ENCODE measurements at regions not wholly inside any gene's neighbourhood (a gene's known extent, or its start where the extent isn't known, plus 50 kb on each side); places are given as distances from the start of the nearest gene placed in this dataset.

DNA sequence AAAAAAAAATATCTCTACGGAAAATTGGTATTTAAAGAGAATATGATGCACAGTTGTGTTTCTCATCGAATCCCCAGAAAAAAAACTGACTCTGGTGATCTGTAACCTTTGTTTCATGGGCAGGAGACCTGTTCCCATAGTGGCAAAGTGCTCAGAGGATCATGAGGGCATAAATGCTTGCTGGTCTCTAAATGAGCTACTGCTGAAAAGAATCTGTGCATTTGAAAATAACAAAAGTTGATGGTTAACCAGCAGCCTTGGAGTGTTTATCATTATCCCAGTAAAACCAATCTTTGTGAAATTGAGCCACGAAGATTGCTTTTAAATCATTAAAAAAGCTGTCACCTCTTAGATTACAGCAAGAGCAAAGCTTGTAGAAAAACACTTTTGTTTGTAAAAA lies 775.4 kb downstream of the MTRR start:
- TF ChIP-seq, protein P1, sequence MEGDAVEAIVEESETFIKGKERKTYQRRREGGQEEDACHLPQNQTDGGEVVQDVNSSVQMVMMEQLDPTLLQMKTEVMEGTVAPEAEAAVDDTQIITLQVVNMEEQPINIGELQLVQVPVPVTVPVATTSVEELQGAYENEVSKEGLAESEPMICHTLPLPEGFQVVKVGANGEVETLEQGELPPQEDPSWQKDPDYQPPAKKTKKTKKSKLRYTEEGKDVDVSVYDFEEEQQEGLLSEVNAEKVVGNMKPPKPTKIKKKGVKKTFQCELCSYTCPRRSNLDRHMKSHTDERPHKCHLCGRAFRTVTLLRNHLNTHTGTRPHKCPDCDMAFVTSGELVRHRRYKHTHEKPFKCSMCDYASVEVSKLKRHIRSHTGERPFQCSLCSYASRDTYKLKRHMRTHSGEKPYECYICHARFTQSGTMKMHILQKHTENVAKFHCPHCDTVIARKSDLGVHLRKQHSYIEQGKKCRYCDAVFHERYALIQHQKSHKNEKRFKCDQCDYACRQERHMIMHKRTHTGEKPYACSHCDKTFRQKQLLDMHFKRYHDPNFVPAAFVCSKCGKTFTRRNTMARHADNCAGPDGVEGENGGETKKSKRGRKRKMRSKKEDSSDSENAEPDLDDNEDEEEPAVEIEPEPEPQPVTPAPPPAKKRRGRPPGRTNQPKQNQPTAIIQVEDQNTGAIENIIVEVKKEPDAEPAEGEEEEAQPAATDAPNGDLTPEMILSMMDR (IDR thresholded peaks at IDR 0.05; ENCODE audit: poor library complexity, severe bottlenecking), result no peak
- TF ChIP-seq MXI1 (conservative IDR thresholded peaks at IDR 0.05; ENCODE audit: poor library complexity, severe bottlenecking) (no peak), TAF1 (IDR thresholded peaks at IDR 0.05; ENCODE audit: low read depth) (no peak), POLR2AphosphoS5 (IDR thresholded peaks at IDR 0.05) (no peak)

All from neural cell (in vitro differentiated cells).